22Rv1 (cell line): ENCODE measurements at regions not wholly inside any gene's neighbourhood (a gene's known extent, or its start where the extent isn't known, plus 50 kb on each side); places are given as distances from the start of the nearest gene placed in this dataset.

Experiments used
- CTCF ChIP-seq: fragments of 450-650 bp; IDR thresholded peaks from 2 replicates; pipeline ENCODE4 v1.5.1; 2017; ENCODE audit warnings: mild to moderate bottlenecking
- ZFX ChIP-seq: fragments of 450-650 bp; IDR thresholded peaks from 2 replicates; pipeline ENCODE4 v1.6.1; 2017; ENCODE audit warnings: antibody characterized with exemption, borderline replicate concordance

- TF ChIP-seq CTCF (no peak), ZFX (no peak)
These were observed 127.1 kb downstream of the KLF13 start for GRCh38 chr15:31453558-31454318.
